ENCODE measurements at regions not wholly inside any gene's neighbourhood (a gene's known extent, or its start where the extent isn't known, plus 50 kb on each side); places are given as distances from the start of the nearest gene placed in this dataset.

DNA sequence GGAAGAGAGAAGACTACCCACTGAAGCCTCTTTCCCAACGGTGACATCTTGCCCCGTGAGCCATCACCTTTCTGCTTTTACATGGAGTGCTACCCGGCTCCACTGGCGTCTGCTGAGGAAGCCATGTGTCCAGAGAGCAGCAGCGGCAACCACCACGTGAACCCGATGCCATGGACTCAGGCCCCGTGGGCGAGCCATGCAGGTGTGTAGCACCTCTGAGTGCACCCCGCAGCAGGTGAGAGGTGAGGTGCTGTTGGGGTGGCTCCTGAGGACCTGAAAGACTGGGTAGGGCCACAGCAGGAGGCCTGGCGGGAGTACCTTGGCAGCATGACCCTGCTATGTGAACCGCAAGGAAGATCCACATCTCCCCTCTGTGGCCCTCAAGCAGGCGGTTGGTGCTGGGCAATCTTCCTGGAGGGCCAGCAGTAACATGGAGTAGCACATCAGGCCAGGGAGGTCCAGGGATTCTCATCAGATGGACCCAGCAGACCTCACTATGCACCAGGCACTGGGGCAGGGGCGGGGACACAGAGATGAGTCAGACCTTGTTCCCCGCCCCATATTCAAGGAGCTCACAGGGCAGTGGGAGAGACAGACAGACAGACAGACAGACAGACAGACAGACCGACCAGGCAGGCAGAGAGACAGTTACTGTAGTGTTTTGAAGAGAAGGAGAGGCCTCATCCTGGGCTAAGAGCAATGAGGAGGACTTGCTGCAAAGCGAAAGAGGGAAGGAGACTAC is 129.6 kb downstream of the PAPOLA start:
- TF ChIP-seq CTCF (conservative IDR thresholded peaks at IDR 0.05; ENCODE audit: low read length) (no peak), EZH2phosphoT487 (IDR thresholded peaks at IDR 0.05; ENCODE audit: borderline replicate concordance) (no peak)
